Glutamatergic neuron (in vitro differentiated cells): ENCODE measurements at regions not wholly inside any gene's neighbourhood (a gene's known extent, or its start where the extent isn't known, plus 50 kb on each side); places are given as distances from the start of the nearest gene placed in this dataset.
"Not testable (repeated sequence)": the region's sequence is repeated elsewhere in the genome, so short reads cannot be mapped to it uniquely, and the experiment has no call there.

Experiments
- DNase-seq: peaks from one replicate; pipeline ENCODE4 v3.0.0; 2022
- H3K27ac Mint-ChIP-seq: one replicate; pipeline ENCODE4 v1.8.0; 2020; ENCODE audit warnings: mild to moderate bottlenecking, mixed read lengths, inconsistent platforms; ENCODE audit not compliant: unreplicated experiment
- H3K27me3 Mint-ChIP-seq: one replicate; pipeline ENCODE4 v1.8.0; 2020; ENCODE audit warnings: mild to moderate bottlenecking, moderate library complexity, mixed read lengths, inconsistent platforms; ENCODE audit not compliant: unreplicated experiment
- H3K36me3 Mint-ChIP-seq: one replicate; pipeline ENCODE4 v1.8.0; 2020; ENCODE audit warnings: mild to moderate bottlenecking, mixed read lengths, inconsistent platforms; ENCODE audit not compliant: unreplicated experiment
- H3K4me1 Mint-ChIP-seq: one replicate; pipeline ENCODE4 v1.8.0; 2020; ENCODE audit warnings: mild to moderate bottlenecking, low read depth, mixed read lengths, inconsistent platforms; ENCODE audit not compliant: unreplicated experiment
- H3K4me3 Mint-ChIP-seq: one replicate; pipeline ENCODE4 v1.8.0; 2020; ENCODE audit warnings: mild to moderate bottlenecking, mixed read lengths, inconsistent platforms; ENCODE audit not compliant: unreplicated experiment
- H3K9me3 Mint-ChIP-seq: one replicate; pipeline ENCODE4 v1.8.0; 2020; ENCODE audit warnings: mild to moderate bottlenecking, moderate library complexity, mixed read lengths, inconsistent platforms; ENCODE audit not compliant: unreplicated experiment
- CTCF ChIP-seq: fragments of 200-600 bp; sonication (generic); IDR thresholded peaks from one replicate; pipeline ENCODE4 v1.5.0; 2021; ENCODE audit not compliant: partially characterized antibody, unreplicated experiment

DNA sequence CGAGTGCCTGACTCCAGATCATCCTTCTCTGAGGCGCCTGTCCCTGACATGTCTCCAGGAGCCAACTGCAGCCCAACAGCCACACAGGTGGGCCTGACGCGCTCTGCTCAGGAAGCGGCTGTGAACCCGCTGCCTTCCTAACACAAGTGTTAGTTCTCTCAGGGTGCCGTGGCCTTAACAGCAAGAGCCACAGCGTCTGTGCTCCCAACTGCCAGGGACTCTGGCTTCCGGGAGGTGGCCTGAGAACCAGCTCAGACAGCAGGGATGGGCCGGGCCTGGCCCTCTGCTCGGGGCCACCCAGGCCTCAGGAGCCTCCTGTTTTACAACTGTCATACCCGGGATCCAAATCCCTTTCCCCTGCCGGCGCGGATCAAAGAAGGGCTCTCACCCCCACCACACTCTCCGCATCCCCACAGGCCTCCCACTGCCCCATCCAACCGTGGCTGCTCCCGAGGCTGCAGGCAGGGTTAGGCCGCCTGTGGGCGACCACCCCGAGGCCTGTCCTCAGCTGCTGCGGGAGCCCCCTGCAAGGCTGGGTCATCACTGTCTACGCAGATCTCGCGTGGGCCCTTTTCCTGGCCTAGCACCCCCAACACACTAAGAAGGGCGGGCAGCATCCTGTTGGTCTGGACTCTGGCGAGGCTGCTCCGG, 114.2 kb upstream of the ZNF236 start:
- Mint-ChIP-seq H3K4me3 (no peak overlapping the region), H3K4me1 (peaks cover 12% of the 10 kb centered on the region), H3K27ac (no peak overlapping the region), H3K27me3 (peaks cover 1% of the 10 kb centered on the region), H3K9me3 (peaks cover 5% of the 10 kb centered on the region), H3K36me3 (no peaks in the 10 kb centered on the region)
- TF ChIP-seq CTCF = no peak
- no peak for DNase-seq

GRCh38 chr18:76707534-76707933, 114.8 kb upstream of the ZNF236 start:
- H3K27me3 Mint-ChIP-seq = peaks cover 1% of the 10 kb centered on the region
- TF ChIP-seq CTCF = no peak
- no peaks in the 10 kb centered on the region for H3K36me3 Mint-ChIP-seq
- no peak overlapping the region for H3K4me3 Mint-ChIP-seq
- peaks cover 5% of the 10 kb centered on the region for H3K9me3 Mint-ChIP-seq
- no peak for DNase-seq
- peaks cover 12% of the 10 kb centered on the region for H3K4me1 Mint-ChIP-seq
- peak overlapping the region; percentile 53 for H3K27ac Mint-ChIP-seq

DNA sequence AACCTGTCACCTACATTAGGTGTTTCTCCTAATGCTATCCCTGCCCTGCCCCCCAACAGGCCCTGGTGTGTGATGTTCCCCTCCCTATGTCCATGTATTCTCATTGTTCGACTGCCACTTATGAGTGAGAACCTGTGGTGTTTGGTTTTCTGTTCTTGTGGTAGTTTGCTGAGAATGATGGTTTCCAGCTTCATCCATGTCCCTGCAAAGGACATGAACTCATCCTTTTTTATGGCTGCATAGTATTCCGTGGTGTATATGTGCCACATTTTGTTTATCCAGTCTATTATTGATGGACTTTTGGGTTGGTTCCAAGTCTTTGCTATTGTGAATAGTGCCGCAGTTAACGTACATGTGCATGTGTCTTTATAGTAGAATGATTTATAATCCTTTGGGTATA, 117.8 kb upstream of the ZNF236 start:
- H3K27ac Mint-ChIP-seq, H3K27me3 Mint-ChIP-seq, H3K4me3 Mint-ChIP-seq, H3K4me1 Mint-ChIP-seq, H3K9me3 Mint-ChIP-seq, H3K36me3 Mint-ChIP-seq, DNase-seq: not testable (repeated sequence)

GRCh38 chr18:76699923-76700322, 122.4 kb upstream of the ZNF236 start:
- Mint-ChIP-seq H3K36me3 (no peaks in the 10 kb centered on the region), H3K9me3 (peaks cover 2% of the 10 kb centered on the region), H3K27me3 (peaks cover 4% of the 10 kb centered on the region), H3K4me1 (peaks cover 4% of the 10 kb centered on the region), H3K27ac (no peak overlapping the region), H3K4me3 (no peak overlapping the region)
- no peak for TF ChIP-seq CTCF
- no peak for DNase-seq

GRCh38 chr18:76697441-76697901, 124.9 kb upstream of the ZNF236 start:
- Mint-ChIP-seq H3K27ac (peak overlapping the region; percentile 52), H3K4me1 (peaks cover 4% of the 10 kb centered on the region), H3K9me3 (no peaks in the 10 kb centered on the region), H3K4me3 (no peak overlapping the region), H3K27me3 (peaks cover 3% of the 10 kb centered on the region), H3K36me3 (no peaks in the 10 kb centered on the region)
- no peak for DNase-seq
- no peak for TF ChIP-seq CTCF
